ENCODE measurements at regions not wholly inside any gene's neighbourhood (a gene's known extent, or its start where the extent isn't known, plus 50 kb on each side); places are given as distances from the start of the nearest gene placed in this dataset.

DNA sequence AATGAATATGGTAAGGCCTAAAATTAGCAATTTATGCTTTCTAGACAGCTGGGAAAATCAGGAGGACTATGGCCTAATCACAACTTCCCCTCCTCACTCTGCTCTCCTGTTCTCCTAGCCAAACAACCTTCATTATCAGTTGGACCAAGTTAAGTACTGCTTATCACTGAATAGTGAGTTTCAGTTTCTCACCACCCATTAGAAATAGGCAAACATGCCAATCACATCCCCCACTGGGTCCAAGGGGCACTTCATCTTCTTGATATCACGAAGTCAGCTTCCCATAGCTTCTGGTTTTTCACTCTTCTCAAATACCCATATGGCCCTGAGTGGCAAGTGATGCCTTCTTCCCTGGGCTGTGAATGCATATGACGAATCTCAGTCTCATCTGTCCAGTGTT, 689.6 kb downstream of the SLITRK5 start:
- H3K9me3 Mint-ChIP-seq (ENCODE audit: unreplicated experiment): no peaks in the 10 kb centered on the region
- no peaks in the 10 kb centered on the region for H3K36me3 Mint-ChIP-seq (ENCODE audit: unreplicated experiment)
- H3K4me3 Mint-ChIP-seq (ENCODE audit: unreplicated experiment): no peak overlapping the region
- H3K27ac Mint-ChIP-seq (ENCODE audit: unreplicated experiment): no peak overlapping the region
- DNase-seq: no peak
- peaks cover 2% of the 10 kb centered on the region for H3K27me3 Mint-ChIP-seq (ENCODE audit: unreplicated experiment)
- H3K4me1 Mint-ChIP-seq (ENCODE audit: low read depth, unreplicated experiment): no peaks in the 10 kb centered on the region
- TF ChIP-seq, protein P1, sequence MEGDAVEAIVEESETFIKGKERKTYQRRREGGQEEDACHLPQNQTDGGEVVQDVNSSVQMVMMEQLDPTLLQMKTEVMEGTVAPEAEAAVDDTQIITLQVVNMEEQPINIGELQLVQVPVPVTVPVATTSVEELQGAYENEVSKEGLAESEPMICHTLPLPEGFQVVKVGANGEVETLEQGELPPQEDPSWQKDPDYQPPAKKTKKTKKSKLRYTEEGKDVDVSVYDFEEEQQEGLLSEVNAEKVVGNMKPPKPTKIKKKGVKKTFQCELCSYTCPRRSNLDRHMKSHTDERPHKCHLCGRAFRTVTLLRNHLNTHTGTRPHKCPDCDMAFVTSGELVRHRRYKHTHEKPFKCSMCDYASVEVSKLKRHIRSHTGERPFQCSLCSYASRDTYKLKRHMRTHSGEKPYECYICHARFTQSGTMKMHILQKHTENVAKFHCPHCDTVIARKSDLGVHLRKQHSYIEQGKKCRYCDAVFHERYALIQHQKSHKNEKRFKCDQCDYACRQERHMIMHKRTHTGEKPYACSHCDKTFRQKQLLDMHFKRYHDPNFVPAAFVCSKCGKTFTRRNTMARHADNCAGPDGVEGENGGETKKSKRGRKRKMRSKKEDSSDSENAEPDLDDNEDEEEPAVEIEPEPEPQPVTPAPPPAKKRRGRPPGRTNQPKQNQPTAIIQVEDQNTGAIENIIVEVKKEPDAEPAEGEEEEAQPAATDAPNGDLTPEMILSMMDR (IDR thresholded peaks at IDR 0.05; ENCODE audit: partially characterized antibody, unreplicated experiment): no peak

DNA sequence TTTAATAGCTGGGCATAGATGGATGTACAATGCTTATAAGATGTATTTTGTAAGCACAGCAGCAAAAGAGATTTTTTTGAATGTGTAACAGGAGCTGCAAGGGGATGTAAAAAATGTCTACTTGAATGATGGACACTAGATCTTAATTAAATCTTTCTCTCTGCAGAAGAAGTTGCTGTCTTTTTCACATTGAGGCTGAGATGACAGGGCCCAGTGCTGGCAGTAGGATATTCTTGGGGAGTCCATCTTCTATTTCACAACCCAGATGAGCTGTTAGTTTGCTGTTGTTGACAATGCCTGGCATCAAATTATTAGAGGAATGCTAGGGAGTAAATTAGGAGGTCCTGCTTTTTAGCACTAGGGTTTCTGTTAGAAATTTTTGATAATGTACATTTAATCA, 698.7 kb downstream of the SLITRK5 start:
- H3K27ac Mint-ChIP-seq (ENCODE audit: unreplicated experiment): no peak overlapping the region
- peaks cover 2% of the 10 kb centered on the region for H3K4me1 Mint-ChIP-seq (ENCODE audit: low read depth, unreplicated experiment)

DNA sequence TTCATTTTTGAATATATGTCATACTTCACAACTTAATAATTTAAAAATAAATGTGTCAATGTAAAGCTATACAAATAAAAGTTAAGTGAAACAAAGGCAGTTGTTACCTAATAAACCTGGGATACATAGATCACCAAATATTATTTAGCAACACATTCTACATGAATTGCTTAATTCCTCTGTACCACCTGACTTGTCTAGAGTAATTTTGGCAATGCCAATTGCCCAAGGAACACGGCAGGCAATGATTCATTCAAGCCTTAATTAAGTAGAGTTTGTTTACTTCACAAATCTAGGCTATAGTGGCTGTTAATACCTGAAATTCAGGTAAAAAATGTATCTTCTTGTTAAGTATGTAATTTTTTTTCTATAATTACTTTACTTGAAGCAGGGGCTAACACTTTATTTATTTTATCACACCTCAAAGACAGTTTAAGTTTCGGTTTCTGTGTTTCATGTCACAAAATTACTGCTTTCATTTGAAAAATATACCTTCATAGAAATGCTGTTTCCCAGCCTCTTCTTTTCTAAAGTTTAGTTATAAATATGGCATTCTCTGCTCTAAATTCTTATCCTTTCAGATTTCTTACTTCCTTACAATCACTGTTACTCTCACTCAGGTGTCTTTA, 705.7 kb downstream of the SLITRK5 start:
- no peaks in the 10 kb centered on the region for H3K27me3 Mint-ChIP-seq (ENCODE audit: unreplicated experiment)
- TF ChIP-seq, protein P1 (IDR thresholded peaks at IDR 0.05; ENCODE audit: partially characterized antibody, unreplicated experiment): no peak
- no peak for DNase-seq
- H3K4me1 Mint-ChIP-seq (ENCODE audit: low read depth, unreplicated experiment): no peaks in the 10 kb centered on the region
- no peaks in the 10 kb centered on the region for H3K9me3 Mint-ChIP-seq (ENCODE audit: unreplicated experiment)
- no peak overlapping the region for H3K4me3 Mint-ChIP-seq (ENCODE audit: unreplicated experiment)
- H3K27ac Mint-ChIP-seq (ENCODE audit: unreplicated experiment): no peak overlapping the region
- no peaks in the 10 kb centered on the region for H3K36me3 Mint-ChIP-seq (ENCODE audit: unreplicated experiment)

More for the DNA sequence above, 698.7 kb downstream of the SLITRK5 start:
- no peak for DNase-seq
- no peaks in the 10 kb centered on the region for H3K9me3 Mint-ChIP-seq (ENCODE audit: unreplicated experiment)
- H3K4me3 Mint-ChIP-seq (ENCODE audit: unreplicated experiment): no peak overlapping the region
- no peaks in the 10 kb centered on the region for H3K27me3 Mint-ChIP-seq (ENCODE audit: unreplicated experiment)
- H3K36me3 Mint-ChIP-seq (ENCODE audit: unreplicated experiment): no peaks in the 10 kb centered on the region
- TF ChIP-seq, protein P1 (IDR thresholded peaks at IDR 0.05; ENCODE audit: partially characterized antibody, unreplicated experiment): no peak

DNA sequence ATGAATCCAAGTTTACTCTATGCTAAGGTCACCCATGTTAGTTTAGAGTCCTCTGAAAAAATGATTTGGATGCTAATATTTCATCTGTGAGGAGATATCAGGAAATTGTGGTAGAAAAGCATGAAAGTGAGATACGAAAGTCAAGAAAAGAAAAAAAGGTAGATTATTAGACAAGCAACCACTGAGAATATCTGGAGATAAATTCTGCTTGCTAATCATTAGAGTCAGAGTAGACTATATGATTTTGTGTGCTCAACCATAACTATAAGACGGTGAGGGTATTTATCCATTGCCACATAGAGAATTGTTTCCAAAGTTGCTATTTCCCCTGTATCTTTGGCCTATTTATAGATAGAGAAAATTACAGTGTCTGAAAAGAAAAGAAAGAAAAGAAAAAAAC, 706.7 kb downstream of the SLITRK5 start:
- Mint-ChIP-seq H3K9me3 (ENCODE audit: unreplicated experiment) (no peaks in the 10 kb centered on the region), H3K4me1 (ENCODE audit: low read depth, unreplicated experiment) (no peaks in the 10 kb centered on the region), H3K27me3 (ENCODE audit: unreplicated experiment) (no peaks in the 10 kb centered on the region), H3K36me3 (ENCODE audit: unreplicated experiment) (no peaks in the 10 kb centered on the region), H3K27ac (ENCODE audit: unreplicated experiment) (no peak overlapping the region), H3K4me3 (ENCODE audit: unreplicated experiment) (no peak overlapping the region)
- TF ChIP-seq, protein P1 (IDR thresholded peaks at IDR 0.05; ENCODE audit: partially characterized antibody, unreplicated experiment): no peak
- no peak for DNase-seq

DNA sequence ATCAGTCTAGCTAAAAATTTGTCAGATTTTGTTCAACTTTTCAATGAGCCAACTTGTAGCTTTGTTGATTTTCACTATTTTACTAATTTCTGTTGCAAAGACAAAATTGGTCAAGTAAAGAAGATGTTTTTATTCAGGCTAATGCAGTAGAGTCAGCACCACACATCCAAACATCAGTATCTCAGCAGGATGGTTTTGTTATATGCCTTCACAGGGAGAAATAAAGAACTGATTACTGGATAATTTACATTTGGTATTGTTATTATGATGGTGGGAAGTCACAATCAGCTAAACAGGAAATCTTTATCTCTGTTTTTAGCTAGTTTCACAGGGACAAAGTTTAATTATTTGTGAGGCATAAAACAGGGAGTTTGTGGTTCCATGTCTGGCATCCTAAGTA, 713.4 kb downstream of the SLITRK5 start:
- no peak for DNase-seq
- no peaks in the 10 kb centered on the region for H3K36me3 Mint-ChIP-seq (ENCODE audit: unreplicated experiment)
- no peaks in the 10 kb centered on the region for H3K4me1 Mint-ChIP-seq (ENCODE audit: low read depth, unreplicated experiment)
- no peaks in the 10 kb centered on the region for H3K9me3 Mint-ChIP-seq (ENCODE audit: unreplicated experiment)
- H3K27ac Mint-ChIP-seq (ENCODE audit: unreplicated experiment): no peak overlapping the region
- TF ChIP-seq, protein P1 (IDR thresholded peaks at IDR 0.05; ENCODE audit: partially characterized antibody, unreplicated experiment): no peak
- no peak overlapping the region for H3K4me3 Mint-ChIP-seq (ENCODE audit: unreplicated experiment)
- peaks cover 2% of the 10 kb centered on the region for H3K27me3 Mint-ChIP-seq (ENCODE audit: unreplicated experiment)
